WTC11 (cell line): ENCODE measurements at regions not wholly inside any gene's neighbourhood (a gene's known extent, or its start where the extent isn't known, plus 50 kb on each side); places are given as distances from the start of the nearest gene placed in this dataset.

Source experiments
- ATAC-seq: fragments of 200-7000 bp; cut with Tn5 transposase; 2 replicates; pipeline ENCODE4 v1.10.0; 2021; ENCODE audit warnings: mild to moderate bottlenecking, moderate library complexity
- CTCF ChIA-PET: fragments of 300-600 bp; sonication (Branson Sonifier 250); formaldehyde crosslinking; loops from one replicate; lab custom pipeline; 2021; ENCODE audit warnings: antibody characterized with exemption; lab: Charles Lee
- POLR2A ChIA-PET: fragments of 350-600 bp; sonication (Branson Sonifier 250); formaldehyde crosslinking; loops from one replicate; lab custom pipeline; 2021; ENCODE audit warnings: antibody characterized with exemption; lab: Charles Lee
- DNase-seq: peaks from one replicate; pipeline ENCODE4 v3.0.0; 2021; ENCODE audit warnings: low spot score
- H3K27ac Mint-ChIP-seq: 2 replicates; pipeline ENCODE4 v1.8.0; 2021; ENCODE audit warnings: mixed read lengths
- H3K27me3 Mint-ChIP-seq: 2 replicates; pipeline ENCODE4 v1.8.0; 2021; ENCODE audit warnings: low read depth, mild to moderate bottlenecking, moderate library complexity, mixed read lengths
- H3K36me3 Mint-ChIP-seq: 2 replicates; pipeline ENCODE4 v1.8.0; 2021; ENCODE audit warnings: mixed read lengths
- H3K4me1 Mint-ChIP-seq: 2 replicates; pipeline ENCODE4 v1.8.0; 2022; ENCODE audit warnings: mixed read lengths
- H3K4me3 Mint-ChIP-seq: 2 replicates; pipeline ENCODE4 v1.8.0; 2021; ENCODE audit warnings: mild to moderate bottlenecking, moderate library complexity, mixed read lengths
- H3K9me3 Mint-ChIP-seq: 2 replicates; pipeline ENCODE4 v1.8.0; 2021; ENCODE audit warnings: mixed read lengths
- ESRRA ChIP-seq: sonication (generic); formaldehyde crosslinking; IDR thresholded peaks from 2 replicates; pipeline ENCODE4 v1.8.1; 2022; ENCODE audit warnings: mild to moderate bottlenecking, missing genetic modification reagents, borderline replicate concordance
- MYBL2 ChIP-seq: sonication (generic); formaldehyde crosslinking; IDR thresholded peaks from 2 replicates; pipeline ENCODE4 v1.8.1; 2023; ENCODE audit warnings: mild to moderate bottlenecking, moderate library complexity, missing genetic modification reagents
- NR1H2 ChIP-seq: sonication (generic); formaldehyde crosslinking; IDR thresholded peaks from 2 replicates; pipeline ENCODE4 v1.9.0; 2021; ENCODE audit warnings: mild to moderate bottlenecking, moderate library complexity, missing genetic modification reagents
- NR3C1 ChIP-seq: sonication (generic); formaldehyde crosslinking; conservative IDR thresholded peaks from 2 replicates; pipeline ENCODE4 v1.8.1; 2023; ENCODE audit warnings: low read depth, mild to moderate bottlenecking, missing genetic modification reagents
- PRRX2 ChIP-seq: fragments of 250-450 bp; sonication (Bioruptor Pico); IDR thresholded peaks from 2 replicates; pipeline ENCODE4 v1.8.0; 2021; ENCODE audit warnings: mild to moderate bottlenecking
- RORB ChIP-seq: fragments of 250-450 bp; sonication (Bioruptor Pico); IDR thresholded peaks from 2 replicates; pipeline ENCODE4 v1.9.0; 2021; ENCODE audit warnings: mild to moderate bottlenecking
- SOX15 ChIP-seq: fragments of 250-450 bp; sonication (Bioruptor Pico); IDR thresholded peaks from 2 replicates; pipeline ENCODE4 v1.9.0; 2021; ENCODE audit warnings: mild to moderate bottlenecking
- SP1 ChIP-seq: sonication (generic); formaldehyde crosslinking; conservative IDR thresholded peaks from 2 replicates; pipeline ENCODE4 v1.8.1; 2022; ENCODE audit warnings: missing genetic modification reagents
- ZNF121 ChIP-seq: sonication (generic); formaldehyde crosslinking; IDR thresholded peaks from 2 replicates; pipeline ENCODE4 v1.8.0; 2023; ENCODE audit warnings: missing genetic modification reagents
- ZNF138 ChIP-seq: sonication (generic); formaldehyde crosslinking; conservative IDR thresholded peaks from 2 replicates; pipeline ENCODE4 v1.8.1; 2022; ENCODE audit warnings: mild to moderate bottlenecking, moderate library complexity, missing genetic modification reagents
- TF ChIP-seq, protein P1 (sequence below): sonication (generic); formaldehyde crosslinking; IDR thresholded peaks from 2 replicates; pipeline ENCODE4 v1.8.1; 2023; ENCODE audit warnings: mild to moderate bottlenecking, moderate library complexity, missing genetic modification reagents
- TF ChIP-seq, protein P2 (sequence below): fragments of 250-450 bp; sonication (Bioruptor Pico); IDR thresholded peaks from 2 replicates; pipeline ENCODE4 v1.9.0; 2021; ENCODE audit warnings: mild to moderate bottlenecking, borderline replicate concordance
- TF ChIP-seq, protein P3 (sequence below): sonication (generic); formaldehyde crosslinking; conservative IDR thresholded peaks from 2 replicates; pipeline ENCODE4 v1.8.1; 2022; ENCODE audit warnings: mild to moderate bottlenecking, missing genetic modification reagents
- TF ChIP-seq, protein P4 (sequence below): sonication (generic); formaldehyde crosslinking; IDR thresholded peaks from 2 replicates; pipeline ENCODE4 v1.8.0; 2023; ENCODE audit warnings: mild to moderate bottlenecking, missing genetic modification reagents
- TF ChIP-seq, protein P5 (sequence below): sonication (generic); formaldehyde crosslinking; IDR thresholded peaks from 2 replicates; pipeline ENCODE4 v1.8.1; 2023; ENCODE audit warnings: mild to moderate bottlenecking, missing genetic modification reagents
- TF ChIP-seq, protein P6 (sequence below): fragments of 250-450 bp; sonication (Bioruptor Pico); conservative IDR thresholded peaks from 2 replicates; pipeline ENCODE4 v1.9.0; 2021; ENCODE audit warnings: mild to moderate bottlenecking
- TF ChIP-seq, protein P7 (sequence below): sonication (generic); formaldehyde crosslinking; IDR thresholded peaks from 2 replicates; pipeline ENCODE4 v1.8.0; 2023; ENCODE audit warnings: missing genetic modification reagents
- TF ChIP-seq, protein P8 (sequence below): sonication (generic); formaldehyde crosslinking; IDR thresholded peaks from 2 replicates; pipeline ENCODE4 v1.8.1; 2022; ENCODE audit warnings: mild to moderate bottlenecking, moderate library complexity, missing genetic modification reagents
- TF ChIP-seq, protein P9 (sequence below): fragments of 250-450 bp; sonication (Bioruptor Pico); IDR thresholded peaks from 2 replicates; pipeline ENCODE4 v2.1.2; 2022; ENCODE audit warnings: mild to moderate bottlenecking, moderate library complexity

DNA sequence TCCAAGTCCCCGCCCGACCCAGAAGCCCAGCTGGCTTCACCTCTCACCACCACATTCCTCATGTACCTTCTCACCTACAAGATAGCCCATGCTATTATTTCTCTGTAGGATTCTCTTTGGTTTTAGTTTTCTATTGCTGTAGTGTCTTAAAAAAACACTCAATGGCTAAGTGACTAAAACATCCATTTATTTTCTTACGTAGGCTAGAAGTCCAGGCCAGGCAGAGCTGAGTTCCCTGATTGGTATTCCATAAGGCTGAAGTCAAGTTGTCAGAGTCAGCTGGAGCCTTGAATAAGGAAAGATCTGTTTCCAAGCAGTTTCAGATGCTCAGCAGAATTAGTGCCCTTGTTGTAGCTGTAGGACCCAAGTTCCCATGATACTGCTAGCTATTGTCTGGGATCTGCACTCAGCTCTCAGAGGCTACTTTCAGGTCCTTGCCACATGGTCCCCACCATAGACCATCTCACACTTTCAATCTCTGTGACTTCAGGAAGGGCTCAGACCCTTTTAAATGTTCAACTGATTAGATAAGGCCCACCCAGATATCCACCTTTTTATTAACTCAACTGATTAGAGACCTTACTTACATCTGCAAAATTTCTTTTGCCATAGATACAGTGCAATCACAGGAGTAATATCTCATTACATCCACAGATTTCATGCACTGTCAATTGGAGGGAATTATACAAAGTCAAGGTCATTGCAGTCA lies 371.0 kb downstream of the TGFB2 start (continued):
- TF ChIP-seq, protein P1, sequence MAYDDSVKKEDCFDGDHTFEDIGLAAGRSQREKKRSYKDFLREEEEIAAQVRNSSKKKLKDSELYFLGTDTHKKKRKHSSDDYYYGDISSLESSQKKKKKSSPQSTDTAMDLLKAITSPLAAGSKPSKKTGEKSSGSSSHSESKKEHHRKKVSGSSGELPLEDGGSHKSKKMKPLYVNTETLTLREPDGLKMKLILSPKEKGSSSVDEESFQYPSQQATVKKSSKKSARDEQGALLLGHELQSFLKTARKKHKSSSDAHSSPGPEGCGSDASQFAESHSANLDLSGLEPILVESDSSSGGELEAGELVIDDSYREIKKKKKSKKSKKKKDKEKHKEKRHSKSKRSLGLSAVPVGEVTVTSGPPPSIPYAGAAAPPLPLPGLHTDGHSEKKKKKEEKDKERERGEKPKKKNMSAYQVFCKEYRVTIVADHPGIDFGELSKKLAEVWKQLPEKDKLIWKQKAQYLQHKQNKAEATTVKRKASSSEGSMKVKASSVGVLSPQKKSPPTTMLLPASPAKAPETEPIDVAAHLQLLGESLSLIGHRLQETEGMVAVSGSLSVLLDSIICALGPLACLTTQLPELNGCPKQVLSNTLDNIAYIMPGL (CRISPR knock-in tag): no peak
- TF ChIP-seq ZNF138: no peak
- TF ChIP-seq, protein P2, sequence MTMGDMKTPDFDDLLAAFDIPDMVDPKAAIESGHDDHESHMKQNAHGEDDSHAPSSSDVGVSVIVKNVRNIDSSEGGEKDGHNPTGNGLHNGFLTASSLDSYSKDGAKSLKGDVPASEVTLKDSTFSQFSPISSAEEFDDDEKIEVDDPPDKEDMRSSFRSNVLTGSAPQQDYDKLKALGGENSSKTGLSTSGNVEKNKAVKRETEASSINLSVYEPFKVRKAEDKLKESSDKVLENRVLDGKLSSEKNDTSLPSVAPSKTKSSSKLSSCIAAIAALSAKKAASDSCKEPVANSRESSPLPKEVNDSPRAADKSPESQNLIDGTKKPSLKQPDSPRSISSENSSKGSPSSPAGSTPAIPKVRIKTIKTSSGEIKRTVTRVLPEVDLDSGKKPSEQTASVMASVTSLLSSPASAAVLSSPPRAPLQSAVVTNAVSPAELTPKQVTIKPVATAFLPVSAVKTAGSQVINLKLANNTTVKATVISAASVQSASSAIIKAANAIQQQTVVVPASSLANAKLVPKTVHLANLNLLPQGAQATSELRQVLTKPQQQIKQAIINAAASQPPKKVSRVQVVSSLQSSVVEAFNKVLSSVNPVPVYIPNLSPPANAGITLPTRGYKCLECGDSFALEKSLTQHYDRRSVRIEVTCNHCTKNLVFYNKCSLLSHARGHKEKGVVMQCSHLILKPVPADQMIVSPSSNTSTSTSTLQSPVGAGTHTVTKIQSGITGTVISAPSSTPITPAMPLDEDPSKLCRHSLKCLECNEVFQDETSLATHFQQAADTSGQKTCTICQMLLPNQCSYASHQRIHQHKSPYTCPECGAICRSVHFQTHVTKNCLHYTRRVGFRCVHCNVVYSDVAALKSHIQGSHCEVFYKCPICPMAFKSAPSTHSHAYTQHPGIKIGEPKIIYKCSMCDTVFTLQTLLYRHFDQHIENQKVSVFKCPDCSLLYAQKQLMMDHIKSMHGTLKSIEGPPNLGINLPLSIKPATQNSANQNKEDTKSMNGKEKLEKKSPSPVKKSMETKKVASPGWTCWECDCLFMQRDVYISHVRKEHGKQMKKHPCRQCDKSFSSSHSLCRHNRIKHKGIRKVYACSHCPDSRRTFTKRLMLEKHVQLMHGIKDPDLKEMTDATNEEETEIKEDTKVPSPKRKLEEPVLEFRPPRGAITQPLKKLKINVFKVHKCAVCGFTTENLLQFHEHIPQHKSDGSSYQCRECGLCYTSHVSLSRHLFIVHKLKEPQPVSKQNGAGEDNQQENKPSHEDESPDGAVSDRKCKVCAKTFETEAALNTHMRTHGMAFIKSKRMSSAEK (CRISPR knock-in tag): no peak

DNA sequence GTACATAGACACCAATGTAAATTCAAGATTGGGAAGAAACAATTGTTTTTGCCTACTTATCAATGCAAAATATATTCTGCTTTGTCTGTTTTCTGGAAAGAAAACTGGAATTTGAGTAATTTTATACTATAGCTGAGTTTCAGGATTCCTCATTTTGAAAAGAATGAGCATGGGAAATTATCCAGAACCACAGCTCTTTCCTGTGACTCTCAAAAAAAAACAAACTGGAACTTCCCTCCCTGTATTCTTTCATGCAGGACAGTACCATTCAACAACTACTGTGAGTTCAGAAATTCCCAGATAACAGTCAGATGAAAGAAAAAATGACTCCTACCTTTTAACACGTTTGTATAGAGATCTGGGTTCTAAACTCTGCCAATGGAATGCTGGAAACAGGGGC lies 372.4 kb downstream of the TGFB2 start:
- H3K4me1 Mint-ChIP-seq: no peaks in the 10 kb centered on the region
- H3K27me3 Mint-ChIP-seq: no peaks in the 10 kb centered on the region
- no peak overlapping the region for H3K27ac Mint-ChIP-seq
- no peak for ATAC-seq
- H3K9me3 Mint-ChIP-seq: peaks cover 17% of the 10 kb centered on the region
- H3K36me3 Mint-ChIP-seq: peaks cover 4% of the 10 kb centered on the region
- no peak overlapping the region for H3K4me3 Mint-ChIP-seq
- no peak for DNase-seq
- ChIA-PET POLR2A (no interaction called here), CTCF (no interaction called here)
- TF ChIP-seq PRRX2 (CRISPR knock-in tag) (no peak), SP1 (CRISPR knock-in tag) (no peak), MYBL2 (CRISPR knock-in tag) (no peak), RORB (CRISPR knock-in tag) (no peak), NR3C1 (CRISPR knock-in tag) (no peak), NR1H2 (CRISPR knock-in tag) (no peak), SOX15 (CRISPR knock-in tag) (no peak), ESRRA (CRISPR knock-in tag) (no peak), ZNF121 (no peak)
- TF ChIP-seq, protein P3, sequence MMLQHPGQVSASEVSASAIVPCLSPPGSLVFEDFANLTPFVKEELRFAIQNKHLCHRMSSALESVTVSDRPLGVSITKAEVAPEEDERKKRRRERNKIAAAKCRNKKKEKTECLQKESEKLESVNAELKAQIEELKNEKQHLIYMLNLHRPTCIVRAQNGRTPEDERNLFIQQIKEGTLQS (CRISPR knock-in tag): no peak
- TF ChIP-seq, protein P4, sequence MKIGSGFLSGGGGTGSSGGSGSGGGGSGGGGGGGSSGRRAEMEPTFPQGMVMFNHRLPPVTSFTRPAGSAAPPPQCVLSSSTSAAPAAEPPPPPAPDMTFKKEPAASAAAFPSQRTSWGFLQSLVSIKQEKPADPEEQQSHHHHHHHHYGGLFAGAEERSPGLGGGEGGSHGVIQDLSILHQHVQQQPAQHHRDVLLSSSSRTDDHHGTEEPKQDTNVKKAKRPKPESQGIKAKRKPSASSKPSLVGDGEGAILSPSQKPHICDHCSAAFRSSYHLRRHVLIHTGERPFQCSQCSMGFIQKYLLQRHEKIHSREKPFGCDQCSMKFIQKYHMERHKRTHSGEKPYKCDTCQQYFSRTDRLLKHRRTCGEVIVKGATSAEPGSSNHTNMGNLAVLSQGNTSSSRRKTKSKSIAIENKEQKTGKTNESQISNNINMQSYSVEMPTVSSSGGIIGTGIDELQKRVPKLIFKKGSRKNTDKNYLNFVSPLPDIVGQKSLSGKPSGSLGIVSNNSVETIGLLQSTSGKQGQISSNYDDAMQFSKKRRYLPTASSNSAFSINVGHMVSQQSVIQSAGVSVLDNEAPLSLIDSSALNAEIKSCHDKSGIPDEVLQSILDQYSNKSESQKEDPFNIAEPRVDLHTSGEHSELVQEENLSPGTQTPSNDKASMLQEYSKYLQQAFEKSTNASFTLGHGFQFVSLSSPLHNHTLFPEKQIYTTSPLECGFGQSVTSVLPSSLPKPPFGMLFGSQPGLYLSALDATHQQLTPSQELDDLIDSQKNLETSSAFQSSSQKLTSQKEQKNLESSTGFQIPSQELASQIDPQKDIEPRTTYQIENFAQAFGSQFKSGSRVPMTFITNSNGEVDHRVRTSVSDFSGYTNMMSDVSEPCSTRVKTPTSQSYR (CRISPR knock-in tag): no peak
- TF ChIP-seq, protein P5, sequence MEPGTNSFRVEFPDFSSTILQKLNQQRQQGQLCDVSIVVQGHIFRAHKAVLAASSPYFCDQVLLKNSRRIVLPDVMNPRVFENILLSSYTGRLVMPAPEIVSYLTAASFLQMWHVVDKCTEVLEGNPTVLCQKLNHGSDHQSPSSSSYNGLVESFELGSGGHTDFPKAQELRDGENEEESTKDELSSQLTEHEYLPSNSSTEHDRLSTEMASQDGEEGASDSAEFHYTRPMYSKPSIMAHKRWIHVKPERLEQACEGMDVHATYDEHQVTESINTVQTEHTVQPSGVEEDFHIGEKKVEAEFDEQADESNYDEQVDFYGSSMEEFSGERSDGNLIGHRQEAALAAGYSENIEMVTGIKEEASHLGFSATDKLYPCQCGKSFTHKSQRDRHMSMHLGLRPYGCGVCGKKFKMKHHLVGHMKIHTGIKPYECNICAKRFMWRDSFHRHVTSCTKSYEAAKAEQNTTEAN: no peak
- TF ChIP-seq, protein P6, sequence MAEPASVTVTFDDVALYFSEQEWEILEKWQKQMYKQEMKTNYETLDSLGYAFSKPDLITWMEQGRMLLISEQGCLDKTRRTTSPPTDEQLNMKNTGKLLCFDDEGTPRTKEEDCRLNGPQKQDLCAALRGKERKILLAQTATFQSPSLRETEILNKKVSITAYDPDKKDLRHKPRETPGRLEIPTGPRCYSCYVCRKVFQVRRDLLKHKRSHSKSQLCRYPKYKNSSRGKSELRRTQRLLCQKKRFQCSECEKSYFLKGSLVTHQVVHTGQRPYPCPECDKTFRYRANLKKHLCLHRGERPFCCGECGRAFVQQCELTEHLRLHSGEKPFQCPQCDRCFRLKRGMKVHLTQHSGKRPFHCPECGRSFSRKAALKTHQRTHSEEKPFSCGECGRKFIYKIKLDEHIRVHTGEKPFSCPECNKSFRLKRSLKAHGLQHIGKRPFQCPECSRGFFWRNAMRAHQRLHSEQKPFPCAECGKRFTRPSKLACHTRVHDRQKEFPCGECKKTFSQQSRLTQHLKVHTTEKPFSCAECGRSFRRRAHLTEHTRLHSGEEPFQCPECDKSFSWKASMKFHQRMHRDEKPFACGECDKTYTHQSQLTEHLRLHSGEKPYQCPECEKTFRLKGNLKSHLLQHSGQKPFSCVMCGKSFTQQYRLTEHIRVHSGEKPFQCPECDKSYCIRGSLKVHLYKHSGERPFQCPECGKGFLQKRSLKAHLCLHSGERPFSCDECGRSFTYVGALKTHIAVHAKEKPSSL (CRISPR knock-in tag): no peak
- TF ChIP-seq, protein P7, sequence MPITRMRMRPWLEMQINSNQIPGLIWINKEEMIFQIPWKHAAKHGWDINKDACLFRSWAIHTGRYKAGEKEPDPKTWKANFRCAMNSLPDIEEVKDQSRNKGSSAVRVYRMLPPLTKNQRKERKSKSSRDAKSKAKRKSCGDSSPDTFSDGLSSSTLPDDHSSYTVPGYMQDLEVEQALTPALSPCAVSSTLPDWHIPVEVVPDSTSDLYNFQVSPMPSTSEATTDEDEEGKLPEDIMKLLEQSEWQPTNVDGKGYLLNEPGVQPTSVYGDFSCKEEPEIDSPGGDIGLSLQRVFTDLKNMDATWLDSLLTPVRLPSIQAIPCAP (CRISPR knock-in tag): no peak
- TF ChIP-seq, protein P8, sequence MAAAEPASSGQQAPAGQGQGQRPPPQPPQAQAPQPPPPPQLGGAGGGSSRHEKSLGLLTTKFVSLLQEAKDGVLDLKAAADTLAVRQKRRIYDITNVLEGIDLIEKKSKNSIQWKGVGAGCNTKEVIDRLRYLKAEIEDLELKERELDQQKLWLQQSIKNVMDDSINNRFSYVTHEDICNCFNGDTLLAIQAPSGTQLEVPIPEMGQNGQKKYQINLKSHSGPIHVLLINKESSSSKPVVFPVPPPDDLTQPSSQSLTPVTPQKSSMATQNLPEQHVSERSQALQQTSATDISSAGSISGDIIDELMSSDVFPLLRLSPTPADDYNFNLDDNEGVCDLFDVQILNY (CRISPR knock-in tag): no peak
- TF ChIP-seq, protein P9, sequence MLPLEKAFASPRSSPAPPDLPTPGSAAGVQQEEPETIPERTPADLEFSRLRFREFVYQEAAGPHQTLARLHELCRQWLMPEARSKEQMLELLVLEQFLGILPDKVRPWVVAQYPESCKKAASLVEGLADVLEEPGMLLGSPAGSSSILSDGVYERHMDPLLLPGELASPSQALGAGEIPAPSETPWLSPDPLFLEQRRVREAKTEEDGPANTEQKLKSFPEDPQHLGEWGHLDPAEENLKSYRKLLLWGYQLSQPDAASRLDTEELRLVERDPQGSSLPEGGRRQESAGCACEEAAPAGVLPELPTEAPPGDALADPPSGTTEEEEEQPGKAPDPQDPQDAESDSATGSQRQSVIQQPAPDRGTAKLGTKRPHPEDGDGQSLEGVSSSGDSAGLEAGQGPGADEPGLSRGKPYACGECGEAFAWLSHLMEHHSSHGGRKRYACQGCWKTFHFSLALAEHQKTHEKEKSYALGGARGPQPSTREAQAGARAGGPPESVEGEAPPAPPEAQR (CRISPR knock-in tag): no peak
